Stimulated activated CD4-positive, alpha-beta T cell treated with anti-CD3 and anti-CD28 coated beads, TNF-alpha, amount 100 ng/mL, for 48 hours (primary cell): ENCODE measurements at regions not wholly inside any gene's neighbourhood (a gene's known extent, or its start where the extent isn't known, plus 50 kb on each side); places are given as distances from the start of the nearest gene placed in this dataset.

Source experiments
- DNase-seq, 3 donors: peaks; one replicate each; pipeline ENCODE4 v3.0.0-alpha.2; 2020; ENCODE audit warnings: low read depth in 3 of 3

DNA sequence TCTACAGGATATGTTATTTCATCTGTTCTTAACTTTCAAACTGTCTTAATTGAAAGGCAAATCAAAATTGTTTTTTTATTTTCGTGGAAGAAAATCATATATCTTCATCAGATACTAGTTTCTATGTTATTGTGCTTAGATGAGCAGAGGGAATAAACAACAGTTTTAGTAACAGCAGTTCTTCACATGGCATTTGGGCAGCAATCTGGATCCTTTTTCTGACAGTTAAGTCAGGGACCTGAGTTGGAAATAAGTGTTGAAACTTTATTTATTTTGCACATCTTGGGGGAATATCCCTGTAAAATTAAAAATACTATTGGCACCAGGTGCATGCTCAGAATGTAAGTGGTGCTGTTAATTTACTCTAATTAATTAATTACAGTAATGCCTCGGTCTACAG, 296.3 kb downstream of the GPAM start:
- no peak for DNase-seq

DNA sequence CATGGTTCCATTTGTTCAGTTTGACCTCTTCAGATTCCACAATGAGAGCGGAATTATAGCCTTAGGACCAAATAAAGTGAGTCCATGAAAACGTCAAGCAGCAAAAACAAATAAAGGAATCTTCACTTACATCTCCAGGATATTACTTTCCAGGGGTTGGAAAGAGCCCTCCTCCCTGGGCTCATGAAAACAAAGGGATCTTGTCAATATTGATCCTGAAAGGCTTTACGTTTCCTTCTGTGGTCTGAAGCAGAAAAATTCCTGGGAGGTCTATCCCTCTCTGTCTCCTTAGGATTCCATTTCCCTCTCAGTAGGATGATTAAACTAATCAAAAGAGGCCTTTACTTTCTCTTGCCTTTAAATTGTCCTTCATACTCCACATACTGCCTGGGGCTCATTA, 293.5 kb downstream of the GPAM start:
- no peak for DNase-seq

DNA sequence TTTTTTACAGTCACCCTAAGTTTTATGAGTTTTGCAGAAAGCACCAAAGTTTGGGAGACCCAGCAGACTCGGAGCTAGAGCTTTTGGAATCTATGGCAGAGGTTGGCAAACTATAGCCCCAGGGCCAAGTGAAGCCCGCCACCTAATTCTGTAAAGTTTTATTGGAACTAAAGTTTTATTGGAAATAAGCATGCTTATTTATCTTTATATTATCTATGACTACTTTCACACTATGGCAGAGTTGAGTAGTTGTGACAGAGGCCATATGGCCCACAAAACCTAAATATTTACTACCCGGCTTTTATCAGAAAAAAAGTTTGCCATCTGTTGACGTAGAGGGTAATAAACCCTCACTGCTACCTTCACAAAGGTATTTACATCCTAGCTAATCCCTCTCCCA, 267.6 kb downstream of the GPAM start:
- DNase-seq: no peak

DNA sequence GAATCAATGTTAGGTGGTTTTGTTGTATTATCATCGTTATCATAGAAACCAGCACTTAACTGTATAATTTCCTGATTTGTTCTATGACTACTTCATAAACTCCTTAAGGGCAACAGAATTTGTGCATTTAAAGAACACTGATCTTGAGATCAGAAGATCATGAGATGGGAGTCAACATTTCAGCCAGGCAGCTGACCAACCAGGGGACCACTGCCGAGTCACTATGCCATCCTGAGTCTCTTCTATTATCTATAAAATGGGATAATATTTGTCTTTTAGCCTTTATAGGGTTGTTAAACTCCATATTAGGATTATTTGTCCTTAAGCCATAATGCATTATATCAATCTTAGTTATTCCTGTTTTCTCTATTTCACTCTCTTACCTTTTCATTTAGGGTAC, 261.7 kb downstream of the GPAM start:
- no peak for DNase-seq

DNA sequence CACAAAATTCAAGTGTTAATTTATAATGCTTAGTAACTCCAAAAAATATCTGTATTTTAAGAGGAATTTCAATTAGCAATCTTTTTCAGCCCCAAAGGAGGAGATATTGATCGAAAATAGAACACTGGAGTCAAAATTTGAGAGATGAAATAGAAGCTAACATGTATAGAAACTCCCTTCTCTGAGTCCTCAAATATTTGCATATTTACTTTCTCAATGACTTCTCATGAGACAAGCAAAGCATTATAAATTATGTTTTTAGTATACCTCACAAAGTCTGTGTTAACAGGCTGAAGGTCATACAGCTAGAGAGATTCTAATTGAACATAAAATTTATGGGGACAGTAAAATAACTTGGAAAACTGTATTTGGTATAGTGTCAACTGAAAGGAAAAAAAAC, 260.5 kb downstream of the GPAM start:
- DNase-seq: no peak

DNA sequence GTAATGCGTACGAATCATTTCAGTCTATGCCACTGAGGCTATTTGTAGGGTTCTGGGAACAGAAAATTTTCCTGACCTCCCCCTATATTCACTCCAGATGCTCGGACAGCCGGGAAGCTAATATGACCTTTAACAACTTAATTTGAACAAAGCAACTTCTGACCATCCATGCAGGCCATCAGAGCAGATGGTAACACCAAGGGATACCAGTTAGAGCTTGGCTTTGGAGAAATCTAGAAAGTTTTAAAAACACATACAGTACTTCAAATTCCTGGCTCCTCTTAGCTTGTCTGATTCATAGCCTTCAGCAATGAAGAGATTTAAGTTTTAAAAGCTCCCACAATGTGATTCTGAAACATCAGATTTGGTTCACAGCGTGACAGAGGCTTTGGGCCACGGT, 257.3 kb downstream of the GPAM start:
- no peak for DNase-seq

DNA sequence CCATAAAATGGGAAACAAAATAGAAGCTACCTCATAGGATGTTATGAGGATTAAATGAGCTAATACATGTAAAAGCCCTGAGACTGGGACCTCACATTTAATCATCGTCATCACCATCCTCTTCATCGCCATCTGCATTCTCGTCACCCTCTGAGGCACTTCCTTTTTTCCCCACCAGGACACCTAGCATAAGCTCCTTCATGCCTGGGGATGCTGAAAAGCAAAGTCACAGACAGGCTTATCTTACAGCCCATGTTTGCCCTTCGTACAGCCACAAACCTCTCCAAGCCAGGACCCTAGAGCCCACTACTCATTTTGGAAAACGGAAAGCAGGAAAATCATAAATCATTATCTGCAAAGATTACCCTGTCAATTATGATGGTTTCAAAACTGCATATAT, 249.6 kb downstream of the GPAM start:
- DNase-seq: no peak

DNA sequence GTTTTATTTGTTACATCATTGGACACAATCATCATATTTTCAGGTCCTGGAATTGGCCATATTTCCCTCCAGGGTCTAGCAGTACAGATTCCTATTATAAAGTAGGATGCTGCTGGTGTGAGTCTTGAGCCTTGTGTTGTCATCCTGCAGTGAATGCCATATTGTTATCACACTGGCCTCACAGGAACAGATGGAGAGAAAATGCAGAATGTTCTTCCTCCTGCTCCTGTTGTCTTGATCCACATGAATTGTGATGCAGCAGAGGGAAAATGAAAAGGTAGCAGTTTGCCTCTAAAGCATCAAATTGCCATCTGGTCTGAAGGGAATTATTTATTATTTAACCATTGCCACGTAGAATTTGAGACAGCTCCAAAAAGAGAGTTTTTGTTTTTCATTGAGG, 248.6 kb downstream of the GPAM start:
- DNase-seq: no peak

DNA sequence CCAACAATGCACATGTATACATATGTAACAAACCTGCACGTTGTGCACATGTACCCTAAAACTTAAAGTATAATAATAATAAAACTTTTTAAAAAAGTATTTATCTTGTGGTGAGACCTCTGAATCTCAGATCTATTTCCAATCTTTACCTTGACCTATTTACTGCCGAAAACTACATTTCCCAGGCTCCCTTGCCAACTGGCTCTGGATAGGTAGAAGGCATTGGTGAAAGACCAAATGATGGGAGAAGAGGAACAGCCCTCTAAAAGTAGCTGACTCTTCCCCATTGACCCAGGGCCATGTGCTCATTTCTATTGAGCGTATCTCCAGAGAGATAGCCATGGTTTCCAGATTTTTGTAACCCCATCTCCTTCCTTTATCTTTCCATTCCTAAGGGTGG, 247.4 kb downstream of the GPAM start:
- no peak for DNase-seq

DNA sequence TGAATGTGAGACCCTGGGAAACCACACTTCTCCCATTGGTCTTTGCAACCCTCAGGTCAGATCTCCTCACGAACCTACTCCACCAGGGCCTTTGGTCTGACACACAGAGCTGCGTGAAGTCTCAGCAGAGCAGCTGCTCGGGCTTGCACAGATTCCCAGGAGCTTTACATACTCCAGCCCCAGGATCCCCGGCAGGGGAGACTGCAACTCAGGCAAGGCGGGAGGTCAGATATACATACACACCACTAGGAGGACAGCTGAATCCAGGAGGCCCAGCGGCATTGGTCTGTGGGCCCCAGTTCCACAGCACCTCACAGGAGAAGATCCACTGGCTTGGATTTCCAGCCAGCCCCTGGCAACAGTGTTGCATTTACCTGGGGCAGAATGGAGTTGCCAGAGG, 239.2 kb downstream of the GPAM start:
- no peak for DNase-seq

DNA sequence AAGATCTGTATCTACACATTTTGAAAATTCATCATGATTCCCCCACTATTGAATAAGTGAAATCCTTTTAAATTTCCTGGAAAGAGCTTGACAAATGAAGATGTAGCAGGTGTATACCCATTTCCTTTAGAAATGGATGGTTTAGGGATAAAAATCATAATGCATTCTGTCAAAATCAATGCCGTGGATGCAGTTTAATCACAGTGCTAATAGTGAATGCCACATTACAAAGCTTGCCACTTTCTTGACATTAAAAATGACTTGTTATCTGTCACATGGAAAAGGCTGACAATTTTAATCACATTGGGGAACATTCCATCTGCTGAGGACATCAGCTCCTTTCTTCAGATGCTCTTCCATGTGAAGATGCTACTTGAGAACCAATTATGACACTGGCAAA, 229.6 kb downstream of the GPAM start:
- DNase-seq: no peak

DNA sequence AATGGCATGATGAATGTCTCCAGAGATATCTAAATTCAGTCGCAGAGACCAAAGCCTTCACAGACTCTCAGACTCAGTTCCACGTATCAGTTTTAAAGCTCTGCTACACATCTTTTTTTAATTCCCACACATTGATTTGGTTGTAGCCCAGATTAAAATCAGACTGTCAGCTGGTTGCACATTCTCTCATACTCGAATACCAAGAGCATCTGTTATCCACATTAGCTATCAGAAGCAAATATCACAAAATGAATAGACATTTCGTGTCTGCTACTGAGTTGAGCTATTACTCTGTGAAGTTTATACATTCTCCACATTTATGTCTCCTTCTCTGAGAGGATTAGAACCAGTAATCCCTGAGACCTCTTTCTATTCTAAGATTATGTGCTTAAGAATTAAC, 229.2 kb downstream of the GPAM start:
- DNase-seq: no peak

DNA sequence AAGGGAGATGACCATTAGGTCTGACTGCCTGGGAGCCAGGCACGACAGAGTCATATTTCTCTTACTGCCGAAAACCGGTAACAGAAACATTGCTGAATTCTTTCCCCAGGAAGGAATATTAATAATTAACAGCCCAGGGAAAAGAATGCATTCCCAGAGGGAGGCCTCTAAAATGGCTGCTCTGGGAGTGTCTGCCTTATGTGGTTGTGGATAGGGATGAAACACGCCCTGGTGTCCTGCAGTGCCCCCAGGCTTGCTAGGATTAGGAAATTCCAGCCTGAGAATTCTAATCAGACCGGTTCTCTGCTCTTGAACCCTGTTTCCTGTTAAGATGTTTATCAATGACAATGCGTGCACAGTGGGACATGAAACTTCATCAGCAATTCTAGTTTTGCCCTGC, 226.7 kb downstream of the GPAM start:
- no peak for DNase-seq

DNA sequence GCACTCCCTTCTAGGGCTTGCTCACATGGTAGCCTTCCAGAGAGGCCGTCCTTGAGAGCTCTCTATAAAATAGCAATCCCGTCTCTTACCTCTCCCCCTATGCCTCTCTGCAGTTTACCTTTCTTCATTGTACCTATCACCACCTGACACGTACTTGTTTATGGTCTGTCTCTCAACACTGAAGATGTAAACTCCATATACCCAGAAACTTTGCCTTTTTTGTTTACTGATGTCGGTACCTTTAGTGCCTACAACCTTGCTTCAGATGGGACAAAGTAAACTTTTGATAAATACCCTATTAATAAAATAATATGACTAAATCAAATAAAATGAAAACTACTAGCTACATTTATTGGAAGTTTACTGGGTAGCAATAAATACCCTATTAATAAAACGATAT, 220.6 kb downstream of the GPAM start:
- DNase-seq: no peak

DNA sequence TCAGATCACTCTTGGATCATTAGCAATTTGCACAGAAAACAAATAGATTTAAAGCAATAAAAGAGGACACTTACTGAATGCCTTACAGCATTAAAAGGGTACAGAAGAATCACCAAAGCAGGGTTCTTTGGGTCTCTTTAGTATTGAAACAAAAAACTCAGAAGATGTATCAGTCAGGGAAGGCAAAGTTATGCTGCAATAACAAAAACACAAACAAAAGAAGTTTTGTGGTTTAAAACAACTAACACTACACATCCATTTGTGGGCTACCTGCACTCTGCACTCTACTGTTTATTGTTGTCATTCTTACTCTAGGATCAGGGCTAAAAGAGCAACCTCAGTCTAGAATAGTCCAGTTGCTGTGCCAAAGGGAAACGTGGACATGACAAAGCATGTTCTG, 216.4 kb downstream of the GPAM start:
- no peak for DNase-seq

DNA sequence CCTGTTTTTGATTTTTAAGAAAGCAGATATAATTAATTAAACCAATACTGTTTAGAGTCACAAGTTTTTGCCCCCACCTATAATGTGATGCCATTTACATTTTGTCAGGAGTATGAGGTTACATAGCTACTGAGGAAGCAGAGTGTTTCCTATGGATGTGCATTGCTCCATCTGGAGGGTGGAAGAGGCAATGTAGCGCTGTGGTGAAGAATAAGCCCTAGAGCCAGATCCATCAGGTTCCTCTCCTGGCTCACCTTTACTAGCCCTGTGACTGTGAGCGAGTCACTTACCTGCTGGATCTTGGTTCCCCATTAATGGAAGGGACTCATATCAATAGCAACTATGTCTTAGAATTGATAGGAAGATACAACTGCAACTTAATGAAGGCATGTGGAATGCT, 216.0 kb downstream of the GPAM start:
- DNase-seq: no peak

DNA sequence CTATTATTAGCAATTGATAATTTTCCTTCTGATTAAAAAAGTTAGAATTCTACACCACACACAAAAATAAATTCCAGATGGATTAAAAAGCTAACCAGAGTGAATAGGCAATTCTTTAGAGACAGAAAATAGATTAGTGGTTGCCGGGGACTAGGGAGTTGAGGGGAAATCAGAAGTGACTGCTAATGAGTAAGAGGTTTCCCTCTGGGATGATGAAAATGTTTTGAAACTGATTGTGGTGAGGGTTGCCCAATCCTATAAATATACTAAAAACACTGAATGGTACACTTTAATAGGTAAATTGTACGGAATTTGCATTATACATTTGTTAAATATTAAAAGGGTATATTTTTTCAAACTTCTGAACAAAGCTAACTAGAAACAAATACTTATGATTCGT, 214.9 kb downstream of the GPAM start:
- DNase-seq: no peak

DNA sequence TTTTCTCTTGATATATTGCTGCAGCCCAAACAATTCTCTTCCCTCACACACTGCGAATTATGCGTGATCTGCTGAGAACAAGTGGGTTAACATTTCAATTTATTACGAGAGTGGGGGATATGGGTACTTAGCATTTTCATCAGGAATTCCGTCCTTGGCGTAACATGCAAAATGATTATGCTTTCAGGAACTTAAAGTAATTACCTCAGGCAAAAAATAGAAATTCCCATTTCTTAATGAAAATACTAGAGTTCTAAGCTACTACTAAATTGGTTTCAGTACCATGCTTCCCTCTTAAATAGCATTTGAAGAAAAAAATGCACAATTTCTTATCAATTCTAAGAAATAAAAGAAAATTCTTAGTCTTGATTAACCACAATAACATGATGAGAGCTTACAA, 213.5 kb downstream of the GPAM start:
- DNase-seq: no peak

DNA sequence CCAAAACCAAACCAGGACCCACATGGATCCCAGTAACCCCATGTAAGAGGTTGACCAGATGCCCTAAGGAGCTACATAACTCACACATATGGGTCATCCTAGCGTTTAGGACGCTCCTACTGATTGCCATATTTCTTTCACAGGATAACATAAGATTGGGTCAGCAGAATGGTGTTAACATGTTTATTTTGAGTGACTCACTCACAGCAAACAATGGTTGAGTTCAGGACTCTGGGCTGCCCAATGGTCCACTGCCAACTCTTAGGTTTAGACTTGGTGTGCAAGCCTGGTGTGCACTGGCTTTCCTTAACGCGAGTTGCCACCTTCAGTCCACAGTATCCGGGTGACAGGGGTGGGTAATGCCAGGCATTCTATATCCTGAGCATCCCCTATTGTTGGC, 211.5 kb downstream of the GPAM start:
- no peak for DNase-seq

DNA sequence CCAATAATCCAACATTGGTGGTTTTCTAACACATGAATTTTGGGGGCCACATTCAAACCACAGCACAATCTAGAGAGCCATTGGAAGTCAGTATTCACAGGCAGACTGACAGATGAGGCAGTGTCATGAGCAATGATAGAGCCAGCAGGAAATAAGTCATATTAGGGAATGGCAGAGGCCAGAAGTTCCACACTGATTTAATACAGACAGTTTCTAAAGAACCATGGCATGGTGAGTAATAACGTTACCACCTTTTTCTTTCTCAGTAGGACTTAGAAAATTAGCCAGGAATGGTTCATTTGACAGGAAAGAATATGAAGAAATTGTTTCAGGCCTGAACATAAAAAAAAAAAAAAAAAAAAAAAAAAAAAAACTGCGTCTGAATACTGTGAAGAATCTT, 210.3 kb downstream of the GPAM start:
- DNase-seq: no peak

DNA sequence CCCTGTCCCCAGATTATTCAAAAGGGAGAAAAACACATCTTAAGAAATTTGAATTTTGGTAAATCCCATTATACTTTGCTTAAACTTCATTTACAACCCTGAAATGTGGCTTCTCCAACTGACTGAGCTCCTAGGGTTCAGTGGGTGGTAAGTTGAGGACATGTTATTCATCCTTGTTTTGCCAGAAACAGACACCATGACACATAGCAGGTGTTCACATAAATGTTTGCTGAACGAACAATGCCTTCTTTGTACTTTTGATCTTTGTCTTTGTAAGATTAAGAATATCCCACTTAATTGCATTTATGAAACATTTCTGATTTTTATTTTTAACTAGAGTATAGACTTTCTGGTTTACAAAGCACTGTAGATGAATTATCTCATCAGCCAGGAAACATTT, 209.7 kb downstream of the GPAM start:
- no peak for DNase-seq

DNA sequence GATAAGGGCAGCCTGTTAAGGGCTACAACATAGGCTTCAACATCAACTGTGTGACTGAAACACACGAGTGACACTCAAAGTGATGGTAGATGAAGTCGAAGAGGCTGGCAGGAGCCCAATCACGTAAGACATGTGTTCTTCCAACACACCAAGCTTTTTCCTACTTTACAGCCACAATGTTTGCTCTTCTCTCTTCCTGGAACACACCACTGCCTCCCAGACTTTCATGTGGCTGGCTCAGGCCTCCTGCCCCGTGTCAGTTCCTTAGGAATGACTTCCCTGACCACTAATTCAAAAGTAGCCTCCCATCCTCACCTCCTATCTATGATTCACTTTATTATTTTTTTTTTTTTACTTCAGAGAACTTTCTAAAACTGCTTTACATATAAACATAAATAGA, 209.2 kb downstream of the GPAM start:
- no peak for DNase-seq

DNA sequence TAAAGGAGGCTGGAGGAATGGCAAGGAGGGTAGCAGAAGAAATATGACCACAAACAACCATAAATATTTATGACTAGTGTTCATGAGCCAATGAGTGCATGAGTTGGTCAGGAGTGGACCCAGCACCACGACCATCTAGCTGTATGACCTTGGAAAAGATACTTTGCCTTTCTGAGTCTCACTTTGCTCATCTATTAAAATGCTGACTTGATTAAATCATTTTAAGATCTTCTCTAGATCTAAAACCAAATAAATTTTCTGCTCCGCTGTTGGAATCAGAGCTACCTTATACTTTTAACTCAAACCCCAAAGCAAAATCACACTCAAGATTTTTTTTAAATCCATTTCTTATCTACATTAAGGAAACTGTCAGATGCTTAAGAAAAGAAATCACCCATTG, 207.0 kb downstream of the GPAM start:
- no peak for DNase-seq

DNA sequence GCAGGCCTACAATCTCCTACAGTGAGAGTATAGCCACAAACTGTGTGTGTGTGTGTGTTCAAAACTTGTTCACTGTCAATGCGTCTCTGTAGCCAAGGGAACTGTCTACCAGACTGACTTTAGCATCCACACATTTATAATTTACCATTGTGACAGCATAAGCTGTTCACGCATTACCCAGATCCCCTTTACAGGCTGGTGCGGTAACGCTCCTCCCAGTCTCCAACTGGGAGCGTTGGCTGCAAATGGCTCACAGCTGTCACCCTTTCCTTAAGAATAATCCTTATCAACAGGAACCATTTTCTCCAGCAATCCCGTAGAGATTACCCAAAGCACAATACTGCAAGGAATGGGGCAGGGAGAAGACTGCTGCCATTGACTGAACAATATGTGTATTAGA, 199.5 kb downstream of the GPAM start:
- no peak for DNase-seq

DNA sequence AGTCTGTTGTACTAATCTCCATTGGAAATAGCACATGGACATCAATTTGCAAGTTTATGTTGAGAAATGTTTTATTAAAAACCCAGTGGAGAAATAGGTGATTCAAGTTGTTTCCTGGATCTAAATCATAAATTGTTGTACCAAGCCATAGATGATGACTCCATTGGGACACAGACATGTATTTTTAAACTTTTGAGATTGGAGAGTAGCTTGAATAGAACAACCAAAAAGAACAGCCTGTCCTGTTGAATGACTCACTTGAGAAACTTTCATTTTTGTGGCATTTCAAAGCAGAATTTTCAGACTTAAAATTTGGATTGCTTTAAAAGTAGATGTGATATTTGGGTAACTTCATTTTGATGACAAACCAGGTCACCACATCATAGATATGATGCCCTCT, 197.5 kb downstream of the GPAM start:
- no peak for DNase-seq
